ENCODE measurements at regions not wholly inside any gene's neighbourhood (a gene's known extent, or its start where the extent isn't known, plus 50 kb on each side); places are given as distances from the start of the nearest gene placed in this dataset.

DNA sequence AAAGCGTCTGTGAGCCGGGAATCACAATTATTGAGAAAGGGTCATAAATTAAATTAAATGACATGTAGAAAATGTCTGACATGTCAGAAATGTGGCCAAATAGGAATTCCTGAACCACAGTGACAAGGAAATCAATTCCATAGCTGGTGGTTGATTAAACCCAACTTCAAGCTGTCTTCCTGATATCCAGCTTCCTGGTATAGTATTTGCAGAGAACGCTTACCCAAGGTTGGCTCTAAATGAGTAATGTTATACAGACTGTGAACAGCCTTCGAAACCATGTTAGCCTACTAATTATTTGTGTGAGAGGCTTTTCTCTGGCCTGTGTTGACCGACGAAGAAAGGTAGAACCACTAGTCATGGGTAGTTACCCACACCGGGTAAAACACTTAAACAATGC is 347.2 kb downstream of the RFC3 start:
- H3K79me2 ChIP-seq (ENCODE audit: control insufficient read depth, insufficient read depth, low read length): no peaks in the 10 kb centered on the region
- no peak overlapping the region for H3K4me3 ChIP-seq (replicated peaks in 1 of 3; ENCODE audit: insufficient read depth in 1 of 3, low read depth in 1 of 3, low read length in 3 of 3)
- H3K9ac ChIP-seq (replicated peaks; ENCODE audit: extremely low read depth, insufficient read depth, low read length): no peak overlapping the region
- dilution Hi-C loops (cut with MboI; ENCODE audit: extremely low pct_ligation_motif_present, low sequenced_read_pairs): no loop called here
- H3K4me1 ChIP-seq (ENCODE audit: control insufficient read depth, extremely low read depth, insufficient read depth, low read length): peaks cover 23% of the 10 kb centered on the region
- intact Hi-C loops (cut with micrococcal nuclease): no loop called here
- H3K9me1 ChIP-seq (replicated peaks; ENCODE audit: control insufficient read depth, extremely low read depth, insufficient read depth, low read length): no peaks in the 10 kb centered on the region
- no peaks in the 10 kb centered on the region for H3K9me3 ChIP-seq (replicated peaks; ENCODE audit: control insufficient read depth, insufficient read depth, low read length)
- H2AFZ ChIP-seq (ENCODE audit: low read depth, low read length): no peak overlapping the region
- no TSS peak for BruUV-seq (replicated peaks)
- no peaks in the 10 kb centered on the region for H3K36me3 ChIP-seq (ENCODE audit: control insufficient read depth in 2 of 2, extremely low read depth in 1 of 2, insufficient read depth in 2 of 2, low read length in 2 of 2)
- H3K27me3 ChIP-seq (ENCODE audit: control insufficient read depth in 2 of 2, insufficient read depth in 2 of 2, low read length in 2 of 2): no peaks in the 10 kb centered on the region
- no peak for FAIRE-seq
- no peak overlapping the region for H3K27ac ChIP-seq (ENCODE audit: insufficient read depth, low read depth, low read length)
- H4K20me1 ChIP-seq (replicated peaks; ENCODE audit: control insufficient read depth, extremely low read depth, insufficient read depth, low read length): no peaks in the 10 kb centered on the region
- CTCF ChIA-PET: no interaction called here
- TF ChIP-seq EZH2 (IDR thresholded peaks at IDR 0.05; ENCODE audit: borderline replicate concordance, low read depth, low read length, severe bottlenecking) (no peak), MYC (IDR thresholded peaks at IDR 0.05; ENCODE audit: low read depth, low read length) (no peak), FOS (IDR thresholded peaks at IDR 0.05; ENCODE audit: borderline replicate concordance, insufficient read depth, low read length) (no peak), POLR2AphosphoS5 (IDR thresholded peaks at IDR 0.05; ENCODE audit: insufficient read depth, low read depth, low read length) (no peak), POLR2A (IDR thresholded peaks at IDR 0.05; ENCODE audit: low read depth, low read length) (no peak), JUN (IDR thresholded peaks at IDR 0.05; ENCODE audit: borderline replicate concordance, insufficient read depth, insufficient read length, low read depth) (no peak), GATA2 (IDR thresholded peaks at IDR 0.05; ENCODE audit: insufficient read depth, insufficient read length, low read depth, low read length) (no peak)
- TF ChIP-seq, protein P1, sequence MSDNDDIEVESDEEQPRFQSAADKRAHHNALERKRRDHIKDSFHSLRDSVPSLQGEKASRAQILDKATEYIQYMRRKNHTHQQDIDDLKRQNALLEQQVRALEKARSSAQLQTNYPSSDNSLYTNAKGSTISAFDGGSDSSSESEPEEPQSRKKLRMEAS (IDR thresholded peaks at IDR 0.05; ENCODE audit: insufficient read depth, insufficient read length): no peak
- TF ChIP-seq, protein P2, sequence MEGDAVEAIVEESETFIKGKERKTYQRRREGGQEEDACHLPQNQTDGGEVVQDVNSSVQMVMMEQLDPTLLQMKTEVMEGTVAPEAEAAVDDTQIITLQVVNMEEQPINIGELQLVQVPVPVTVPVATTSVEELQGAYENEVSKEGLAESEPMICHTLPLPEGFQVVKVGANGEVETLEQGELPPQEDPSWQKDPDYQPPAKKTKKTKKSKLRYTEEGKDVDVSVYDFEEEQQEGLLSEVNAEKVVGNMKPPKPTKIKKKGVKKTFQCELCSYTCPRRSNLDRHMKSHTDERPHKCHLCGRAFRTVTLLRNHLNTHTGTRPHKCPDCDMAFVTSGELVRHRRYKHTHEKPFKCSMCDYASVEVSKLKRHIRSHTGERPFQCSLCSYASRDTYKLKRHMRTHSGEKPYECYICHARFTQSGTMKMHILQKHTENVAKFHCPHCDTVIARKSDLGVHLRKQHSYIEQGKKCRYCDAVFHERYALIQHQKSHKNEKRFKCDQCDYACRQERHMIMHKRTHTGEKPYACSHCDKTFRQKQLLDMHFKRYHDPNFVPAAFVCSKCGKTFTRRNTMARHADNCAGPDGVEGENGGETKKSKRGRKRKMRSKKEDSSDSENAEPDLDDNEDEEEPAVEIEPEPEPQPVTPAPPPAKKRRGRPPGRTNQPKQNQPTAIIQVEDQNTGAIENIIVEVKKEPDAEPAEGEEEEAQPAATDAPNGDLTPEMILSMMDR (IDR thresholded peaks at IDR 0.05; ENCODE audit: extremely low read depth in 1 of 2, insufficient read depth in 1 of 2, low read depth in 1 of 2, low read length in 2 of 2): no peak
- POLR2A ChIA-PET: no interaction called here
- no peak overlapping the region for H3K4me2 ChIP-seq (ENCODE audit: insufficient read depth, low read length)
- no peak for DNase-seq (ENCODE audit: low read depth, low spot score)
